Thoracic aorta (tissue), 2 donors: ENCODE measurements at regions not wholly inside any gene's neighbourhood (a gene's known extent, or its start where the extent isn't known, plus 50 kb on each side); places are given as distances from the start of the nearest gene placed in this dataset.

Experiments
- ATAC-seq: fragments of 150-250 bp; one replicate; pipeline ENCODE4 v1.8.0; 2017; ENCODE audit warnings: low read depth; ENCODE audit not compliant: insufficient number of reproducible peaks, low FRiP score
- DNase-seq: peaks from one replicate; pipeline ENCODE4 v3.0.0-alpha.2; 2020; ENCODE audit warnings: low spot score
- H3K27ac ChIP-seq, 2 donors: fragments of 200-600 bp; sonication (generic); 1 replicate in 1 of 2; 2 replicates in 1 of 2; pipeline ENCODE4 v1.5.1; 2016; ENCODE audit warnings: mild to moderate bottlenecking in 2 of 2, moderate library complexity in 2 of 2
- H3K27me3 ChIP-seq: fragments of 200-600 bp; sonication (generic); replicated peaks from 2 replicates; pipeline ENCODE4 v1.6.0; 2016; ENCODE audit warnings: mild to moderate bottlenecking; ENCODE audit not compliant: insufficient read depth
- H3K36me3 ChIP-seq: fragments of 200-600 bp; sonication (generic); one replicate; pipeline ENCODE4 v1.5.1; 2016
- H3K4me1 ChIP-seq, 2 donors: fragments of 200-600 bp; sonication (generic); 1 replicate in 1 of 2; 2 replicates in 1 of 2; pipeline versions ENCODE4 v1.5.1 to v1.6.0; 2016; ENCODE audit warnings: low read depth in 2 of 2, mild to moderate bottlenecking in 1 of 2; ENCODE audit not compliant: control insufficient read depth in 1 of 2
- H3K4me3 ChIP-seq: fragments of 200-600 bp; sonication (generic); 2 replicates; pipeline ENCODE4 v1.5.1; 2016; ENCODE audit warnings: mild to moderate bottlenecking
- H3K9me3 ChIP-seq: fragments of 200-600 bp; sonication (generic); 2 replicates; pipeline ENCODE4 v1.5.1; 2016
- TF ChIP-seq, protein P1 (sequence below): fragments of 200-600 bp; sonication (generic); IDR thresholded peaks from one replicate; pipeline ENCODE4 v1.5.1; 2019; ENCODE audit warnings: antibody characterized with exemption

DNA sequence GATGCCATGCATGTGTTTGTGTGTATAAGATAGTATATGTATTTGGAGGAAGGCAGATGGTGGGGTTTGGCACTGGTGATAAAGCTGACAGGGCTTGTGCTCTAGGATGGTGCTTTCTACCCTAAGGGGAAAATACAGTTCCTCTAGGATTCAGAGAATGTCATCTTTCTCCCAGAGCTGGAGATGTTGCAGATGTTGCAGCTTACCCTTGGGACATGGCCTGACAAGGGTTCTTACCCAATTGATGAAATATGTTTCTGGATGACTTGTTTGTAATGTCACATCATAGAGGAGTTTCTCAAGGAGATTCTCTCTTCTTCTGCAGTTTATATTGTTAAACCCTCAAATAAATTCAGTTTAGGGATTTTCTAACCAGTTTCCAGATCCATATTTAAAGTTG is 52.5 kb upstream of the PITX2 start:
- ATAC-seq, result no peak
- no peak overlapping the region for H3K4me3 ChIP-seq
- no peaks in the 10 kb centered on the region for H3K36me3 ChIP-seq

DNA sequence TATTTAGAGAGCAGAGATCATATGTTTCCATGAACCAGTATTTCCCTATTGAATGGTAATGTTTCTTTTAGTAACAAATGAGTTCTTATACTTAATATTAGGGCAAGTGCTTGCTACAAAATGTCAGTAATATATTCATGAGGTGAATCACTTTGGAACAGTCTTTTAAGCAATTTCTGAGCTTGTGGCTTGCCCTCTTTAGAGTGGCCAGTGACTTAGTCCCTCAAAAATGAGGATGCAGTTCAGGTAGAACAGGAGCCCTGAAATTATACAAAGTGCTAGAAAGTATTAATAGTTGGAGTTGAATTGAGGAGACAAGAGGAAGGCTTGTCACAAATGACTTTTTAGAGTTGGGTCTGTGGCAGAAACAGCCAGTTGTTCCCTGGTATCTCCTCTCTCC is 53.4 kb upstream of the PITX2 start:
- TF ChIP-seq, protein P1, sequence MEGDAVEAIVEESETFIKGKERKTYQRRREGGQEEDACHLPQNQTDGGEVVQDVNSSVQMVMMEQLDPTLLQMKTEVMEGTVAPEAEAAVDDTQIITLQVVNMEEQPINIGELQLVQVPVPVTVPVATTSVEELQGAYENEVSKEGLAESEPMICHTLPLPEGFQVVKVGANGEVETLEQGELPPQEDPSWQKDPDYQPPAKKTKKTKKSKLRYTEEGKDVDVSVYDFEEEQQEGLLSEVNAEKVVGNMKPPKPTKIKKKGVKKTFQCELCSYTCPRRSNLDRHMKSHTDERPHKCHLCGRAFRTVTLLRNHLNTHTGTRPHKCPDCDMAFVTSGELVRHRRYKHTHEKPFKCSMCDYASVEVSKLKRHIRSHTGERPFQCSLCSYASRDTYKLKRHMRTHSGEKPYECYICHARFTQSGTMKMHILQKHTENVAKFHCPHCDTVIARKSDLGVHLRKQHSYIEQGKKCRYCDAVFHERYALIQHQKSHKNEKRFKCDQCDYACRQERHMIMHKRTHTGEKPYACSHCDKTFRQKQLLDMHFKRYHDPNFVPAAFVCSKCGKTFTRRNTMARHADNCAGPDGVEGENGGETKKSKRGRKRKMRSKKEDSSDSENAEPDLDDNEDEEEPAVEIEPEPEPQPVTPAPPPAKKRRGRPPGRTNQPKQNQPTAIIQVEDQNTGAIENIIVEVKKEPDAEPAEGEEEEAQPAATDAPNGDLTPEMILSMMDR, result no peak
- no peaks in the 10 kb centered on the region for H3K4me1 ChIP-seq
- H3K27me3 ChIP-seq, result no peaks in the 10 kb centered on the region
- no peak for DNase-seq
- H3K9me3 ChIP-seq, result no peaks in the 10 kb centered on the region
- no peak overlapping the region for H3K4me3 ChIP-seq
- ATAC-seq, result no peak
- no peak overlapping the region for H3K27ac ChIP-seq
- H3K36me3 ChIP-seq, result no peaks in the 10 kb centered on the region

More for the DNA sequence above, 52.5 kb upstream of the PITX2 start:
- Histone ChIP-seq H3K27me3 (no peaks in the 10 kb centered on the region), H3K27ac (no peak overlapping the region), H3K9me3 (no peaks in the 10 kb centered on the region), H3K4me1 (no peaks in the 10 kb centered on the region)
- no peak for DNase-seq
- TF ChIP-seq, protein P1, result no peak

DNA sequence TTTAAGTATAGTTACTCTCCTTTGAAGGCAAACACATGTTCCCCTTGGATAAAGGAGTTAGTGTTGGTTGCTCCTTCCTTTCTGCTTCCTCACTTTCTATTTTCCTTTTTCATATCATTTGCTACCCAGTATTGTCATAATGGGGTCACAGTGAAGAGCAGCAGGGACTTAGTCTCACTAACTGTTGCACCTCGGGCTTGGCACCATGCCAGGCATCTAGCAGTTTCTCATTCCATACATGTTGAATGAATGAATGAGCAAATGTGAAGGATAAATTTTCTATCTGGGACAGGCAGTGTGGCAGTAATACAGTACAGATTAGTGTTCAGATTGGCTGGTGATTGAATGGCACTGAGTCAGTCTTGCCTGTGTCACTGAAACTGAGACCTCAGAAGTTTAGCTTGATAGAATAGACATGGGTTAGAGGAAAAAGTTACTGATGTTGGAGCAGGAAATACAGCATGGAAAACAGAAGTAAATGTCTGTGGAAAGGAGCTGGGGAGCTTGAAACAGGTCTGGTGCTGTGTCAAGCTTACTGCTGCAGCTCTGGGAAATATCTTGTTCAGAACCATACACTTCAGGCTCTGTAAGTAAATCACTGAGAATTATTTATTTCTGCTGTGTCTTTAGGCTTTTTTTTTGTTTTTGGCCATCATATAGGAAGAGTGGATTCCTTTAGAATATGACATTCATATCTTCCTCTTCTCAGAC is 55.8 kb upstream of the PITX2 start:
- Histone ChIP-seq H3K4me3 (no peak overlapping the region), H3K27me3 (no peaks in the 10 kb centered on the region), H3K4me1 (no peaks in the 10 kb centered on the region), H3K9me3 (no peaks in the 10 kb centered on the region), H3K27ac (no peak overlapping the region), H3K36me3 (no peaks in the 10 kb centered on the region)
- DNase-seq, result no peak
- no peak for ATAC-seq
- TF ChIP-seq, protein P1, result no peak

DNA sequence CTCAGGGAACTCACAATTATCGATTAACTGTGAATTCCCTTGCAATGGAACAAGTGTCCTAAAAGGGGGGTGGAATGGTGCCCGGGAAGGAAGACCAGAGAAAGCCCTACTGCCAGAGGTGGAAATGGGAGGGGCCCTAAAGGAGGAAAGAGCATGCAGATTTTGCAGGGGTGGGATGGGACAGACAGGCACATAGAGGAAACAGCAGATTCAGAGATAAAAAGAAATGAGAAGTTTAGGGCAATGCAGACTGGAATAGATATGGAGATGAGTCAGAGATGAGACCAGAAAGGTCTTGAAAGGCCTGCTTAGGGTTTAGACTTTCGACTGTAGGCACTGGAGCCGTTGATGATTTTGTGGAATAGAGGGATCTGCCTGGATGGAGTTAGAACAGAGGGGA is 57.4 kb upstream of the PITX2 start:
- no peaks in the 10 kb centered on the region for H3K9me3 ChIP-seq
- DNase-seq, result no peak
- H3K27ac ChIP-seq, result no peak overlapping the region
- TF ChIP-seq, protein P1, result no peak
- no peaks in the 10 kb centered on the region for H3K36me3 ChIP-seq
- H3K4me1 ChIP-seq, result no peaks in the 10 kb centered on the region
- no peak overlapping the region for H3K4me3 ChIP-seq
- ATAC-seq, result no peak
- H3K27me3 ChIP-seq, result no peaks in the 10 kb centered on the region

DNA sequence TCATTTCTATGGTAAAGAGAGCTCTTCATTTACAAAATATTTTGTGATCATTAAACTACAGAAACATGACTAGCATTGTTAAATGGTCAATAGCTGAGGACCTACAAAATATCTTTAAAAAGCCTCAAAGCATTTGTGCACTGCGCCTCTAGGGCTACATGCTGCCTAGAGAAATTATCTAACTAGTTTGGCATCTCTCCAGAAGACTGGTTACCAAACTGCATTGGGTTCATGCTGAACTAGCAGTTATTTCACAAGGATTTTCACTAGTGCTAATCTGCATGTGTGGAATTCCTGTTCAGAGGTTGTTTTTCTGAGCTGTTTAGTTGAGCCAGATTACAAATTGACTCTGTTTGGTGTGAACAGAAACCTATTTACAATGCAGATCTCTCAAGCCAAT is 58.5 kb upstream of the PITX2 start:
- ATAC-seq, result no peak
- H3K4me1 ChIP-seq, result no peaks in the 10 kb centered on the region
- DNase-seq, result no peak
- no peaks in the 10 kb centered on the region for H3K36me3 ChIP-seq
- no peaks in the 10 kb centered on the region for H3K9me3 ChIP-seq
- H3K4me3 ChIP-seq, result no peak overlapping the region
- TF ChIP-seq, protein P1, result no peak
- no peak overlapping the region for H3K27ac ChIP-seq
- no peaks in the 10 kb centered on the region for H3K27me3 ChIP-seq
